HepG2 (cell line): ENCODE measurements at regions not wholly inside any gene's neighbourhood (a gene's known extent, or its start where the extent isn't known, plus 50 kb on each side); places are given as distances from the start of the nearest gene placed in this dataset.

Experiments used
- CBFB ChIP-seq: sonication (generic); formaldehyde crosslinking; IDR thresholded peaks from 2 replicates; pipeline ENCODE4 v1.4.0; 2020; ENCODE audit warnings: missing genetic modification reagents
- DPF2 ChIP-seq: sonication (generic); formaldehyde crosslinking; IDR thresholded peaks from 2 replicates; pipeline ENCODE4 v1.4.0; 2020; ENCODE audit warnings: mild to moderate bottlenecking, low read depth, missing genetic modification reagents, borderline replicate concordance
- EP300 ChIP-seq, 3 experiments: sonication (generic) in 1 of 3; formaldehyde crosslinking in 1 of 3; IDR thresholded peaks; 2 replicates each; pipeline versions ENCODE4 v1.5.1 to v1.6.1; 2011 to 2020; ENCODE audit warnings: low read depth in 2 of 3, low read length in 2 of 3, borderline replicate concordance in 1 of 3, improper control_type of control experiment in 1 of 3, mild to moderate bottlenecking in 1 of 3, missing genetic modification reagents in 1 of 3, moderate library complexity in 1 of 3
- SP1 ChIP-seq, 2 experiments: fragments of 450-650 bp in 1 of 2; sonication (generic) in 1 of 2; formaldehyde crosslinking in 1 of 2; IDR thresholded peaks; 2 replicates each; pipeline versions ENCODE4 v1.4.0 to v1.6.1; 2016 to 2020; ENCODE audit warnings: missing genetic modification reagents in 1 of 2
- SRSF9 ChIP-seq: fragments of 200-400 bp; formaldehyde crosslinking; IDR thresholded peaks from 2 replicates; pipeline ENCODE4 v1.6.1; 2018; ENCODE audit warnings: borderline replicate concordance, mild to moderate bottlenecking, low read depth, low read length; ENCODE audit not compliant: insufficient read depth, poor library complexity, severe bottlenecking
- ZBTB34 ChIP-seq: sonication (generic); formaldehyde crosslinking; IDR thresholded peaks from 2 replicates; pipeline ENCODE4 v1.8.0; 2022; ENCODE audit warnings: mild to moderate bottlenecking, missing genetic modification reagents
- ZNF260 ChIP-seq: sonication (generic); formaldehyde crosslinking; IDR thresholded peaks from 2 replicates; pipeline ENCODE4 v1.4.0; 2020; ENCODE audit warnings: missing genetic modification reagents, low read depth, mild to moderate bottlenecking, borderline replicate concordance
- ZNF432 ChIP-seq: sonication (generic); formaldehyde crosslinking; IDR thresholded peaks from 2 replicates; pipeline ENCODE4 v1.5.0; 2020; ENCODE audit warnings: missing genetic modification reagents, mild to moderate bottlenecking, borderline replicate concordance
- ZNF713 ChIP-seq: sonication (generic); formaldehyde crosslinking; IDR thresholded peaks from 2 replicates; pipeline ENCODE4 v1.4.0; 2020; ENCODE audit warnings: mild to moderate bottlenecking, missing genetic modification reagents
- TF ChIP-seq, protein P1 (sequence below): sonication (generic); formaldehyde crosslinking; IDR thresholded peaks from 2 replicates; pipeline ENCODE4; 2020; ENCODE audit warnings: missing genetic modification reagents, mild to moderate bottlenecking, borderline replicate concordance
- TF ChIP-seq, protein P2 (sequence below): sonication (generic); formaldehyde crosslinking; IDR thresholded peaks from 2 replicates; pipeline ENCODE4 v1.4.0; 2020; ENCODE audit warnings: mild to moderate bottlenecking, missing genetic modification reagents

DNA sequence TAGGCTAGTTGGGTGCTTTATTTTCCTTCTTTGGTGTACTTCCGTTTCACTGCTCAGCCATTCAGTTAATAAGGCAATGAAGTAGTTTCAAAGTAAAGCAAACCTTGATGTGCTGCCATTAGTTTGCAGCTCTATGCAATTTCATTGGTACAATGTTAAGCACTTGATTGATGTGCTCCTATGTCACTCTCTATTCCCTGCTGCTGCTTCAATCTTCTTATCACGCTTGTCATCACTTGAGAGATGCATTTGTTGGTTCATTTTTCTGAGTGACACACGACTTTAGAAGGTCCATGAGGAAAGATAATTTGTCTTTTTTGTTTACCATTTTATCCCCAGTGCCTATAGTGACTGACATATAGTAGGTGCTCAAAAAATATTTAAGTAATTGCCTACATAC lies 871.0 kb upstream of the PABPC4L start (continued):
- no peak for TF ChIP-seq ZBTB34
- no peak for TF ChIP-seq ZNF432 (CRISPR knock-in tag)
- TF ChIP-seq SP1 (IDR thresholded peaks at IDR 0.05): no peak
- no peak for TF ChIP-seq SP1 (CRISPR knock-in tag; IDR thresholded peaks at IDR 0.05)
- TF ChIP-seq ZNF713 (CRISPR knock-in tag): no peak
- TF ChIP-seq DPF2 (CRISPR knock-in tag): no peak
- no peak for TF ChIP-seq SRSF9
- TF ChIP-seq CBFB (CRISPR knock-in tag): no peak
- no peak for TF ChIP-seq ZNF260 (CRISPR knock-in tag)
- TF ChIP-seq, protein P1, sequence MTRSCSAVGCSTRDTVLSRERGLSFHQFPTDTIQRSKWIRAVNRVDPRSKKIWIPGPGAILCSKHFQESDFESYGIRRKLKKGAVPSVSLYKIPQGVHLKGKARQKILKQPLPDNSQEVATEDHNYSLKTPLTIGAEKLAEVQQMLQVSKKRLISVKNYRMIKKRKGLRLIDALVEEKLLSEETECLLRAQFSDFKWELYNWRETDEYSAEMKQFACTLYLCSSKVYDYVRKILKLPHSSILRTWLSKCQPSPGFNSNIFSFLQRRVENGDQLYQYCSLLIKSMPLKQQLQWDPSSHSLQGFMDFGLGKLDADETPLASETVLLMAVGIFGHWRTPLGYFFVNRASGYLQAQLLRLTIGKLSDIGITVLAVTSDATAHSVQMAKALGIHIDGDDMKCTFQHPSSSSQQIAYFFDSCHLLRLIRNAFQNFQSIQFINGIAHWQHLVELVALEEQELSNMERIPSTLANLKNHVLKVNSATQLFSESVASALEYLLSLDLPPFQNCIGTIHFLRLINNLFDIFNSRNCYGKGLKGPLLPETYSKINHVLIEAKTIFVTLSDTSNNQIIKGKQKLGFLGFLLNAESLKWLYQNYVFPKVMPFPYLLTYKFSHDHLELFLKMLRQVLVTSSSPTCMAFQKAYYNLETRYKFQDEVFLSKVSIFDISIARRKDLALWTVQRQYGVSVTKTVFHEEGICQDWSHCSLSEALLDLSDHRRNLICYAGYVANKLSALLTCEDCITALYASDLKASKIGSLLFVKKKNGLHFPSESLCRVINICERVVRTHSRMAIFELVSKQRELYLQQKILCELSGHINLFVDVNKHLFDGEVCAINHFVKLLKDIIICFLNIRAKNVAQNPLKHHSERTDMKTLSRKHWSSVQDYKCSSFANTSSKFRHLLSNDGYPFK (CRISPR knock-in tag): no peak
- no peak for TF ChIP-seq EP300 (IDR thresholded peaks at IDR 0.05; ENCODE audit: low read depth in 2 of 2, low read length in 2 of 2)
- no peak for TF ChIP-seq EP300 (CRISPR knock-in tag; IDR thresholded peaks at IDR 0.05; ENCODE audit: borderline replicate concordance)
- TF ChIP-seq, protein P2, sequence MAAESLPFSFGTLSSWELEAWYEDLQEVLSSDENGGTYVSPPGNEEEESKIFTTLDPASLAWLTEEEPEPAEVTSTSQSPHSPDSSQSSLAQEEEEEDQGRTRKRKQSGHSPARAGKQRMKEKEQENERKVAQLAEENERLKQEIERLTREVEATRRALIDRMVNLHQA (CRISPR knock-in tag): no peak
